H9 (cell line): ENCODE measurements at regions not wholly inside any gene's neighbourhood (a gene's known extent, or its start where the extent isn't known, plus 50 kb on each side); places are given as distances from the start of the nearest gene placed in this dataset.

Experiments used
- DNase-seq: peaks from one replicate; pipeline ENCODE4 v3.0.0-alpha.2; 2017
- H2AFZ ChIP-seq: one replicate; pipeline ENCODE4 v1.6.1; 2013; ENCODE audit warnings: mild to moderate bottlenecking, low read length, control low read depth, moderate library complexity
- H2AK5ac ChIP-seq: 2 replicates; pipeline ENCODE4 v1.6.1; 2013; ENCODE audit warnings: low read length, control low read depth, mixed read lengths; ENCODE audit not compliant: insufficient read length
- H2BK120ac ChIP-seq: one replicate; pipeline ENCODE4 v1.6.1; 2013; ENCODE audit warnings: low read depth, mild to moderate bottlenecking, low read length, control low read depth, inconsistent platforms; ENCODE audit not compliant: poor library complexity, severe bottlenecking
- H2BK12ac ChIP-seq: 2 replicates; pipeline ENCODE4 v1.6.1; 2013; ENCODE audit warnings: low read length, control low read depth, mixed read lengths, low read depth; ENCODE audit not compliant: insufficient read length
- H2BK15ac ChIP-seq: 2 replicates; pipeline ENCODE4 v1.6.1; 2013; ENCODE audit warnings: low read depth, low read length, control low read depth
- H2BK20ac ChIP-seq: one replicate; pipeline ENCODE4 v1.6.1; 2013; ENCODE audit warnings: low read depth, mild to moderate bottlenecking, low read length, control low read depth, inconsistent platforms; ENCODE audit not compliant: poor library complexity, severe bottlenecking
- H2BK5ac ChIP-seq: 2 replicates; pipeline ENCODE4 v1.6.1; 2013; ENCODE audit warnings: low read length, control low read depth, mixed read lengths; ENCODE audit not compliant: insufficient read length
- H3K14ac ChIP-seq: 2 replicates; pipeline ENCODE4 v1.6.1; 2013; ENCODE audit warnings: low read length, control low read depth; ENCODE audit not compliant: insufficient read depth
- H3K18ac ChIP-seq: 2 replicates; pipeline ENCODE4 v1.6.1; 2013; ENCODE audit warnings: low read depth, mild to moderate bottlenecking, mixed read lengths, low read length, control low read depth; ENCODE audit not compliant: insufficient read length
- H3K23ac ChIP-seq: 2 replicates; pipeline ENCODE4 v1.6.1; 2013; ENCODE audit warnings: low read length, control low read depth, mixed read lengths, low read depth; ENCODE audit not compliant: insufficient read length
- H3K23me2 ChIP-seq: 2 replicates; pipeline ENCODE4 v1.6.1; 2013; ENCODE audit warnings: low read depth, mild to moderate bottlenecking, mixed read lengths, low read length, control low read depth; ENCODE audit not compliant: insufficient read length, poor library complexity, severe bottlenecking
- H3K27ac ChIP-seq: 2 replicates; pipeline ENCODE4 v1.5.1; 2013; ENCODE audit warnings: low read length, control low read depth, mixed read lengths, low read depth; ENCODE audit not compliant: insufficient read length
- H3K27me3 ChIP-seq: 2 replicates; pipeline ENCODE4 v1.6.1; 2013; ENCODE audit warnings: low read length, control low read depth, inconsistent platforms; ENCODE audit not compliant: insufficient read depth
- H3K4ac ChIP-seq: 2 replicates; pipeline ENCODE4 v1.6.1; 2013; ENCODE audit warnings: low read depth, mild to moderate bottlenecking, control low read depth, inconsistent platforms, low read length, moderate library complexity
- H3K4me1 ChIP-seq: 2 replicates; pipeline ENCODE4 v1.6.1; 2013; ENCODE audit warnings: low read length, control low read depth, inconsistent platforms; ENCODE audit not compliant: insufficient read depth
- H3K4me2 ChIP-seq: 2 replicates; pipeline ENCODE4 v1.6.1; 2013; ENCODE audit warnings: low read length, control low read depth, mixed read lengths; ENCODE audit not compliant: insufficient read length, insufficient read depth
- H3K56ac ChIP-seq: 2 replicates; pipeline ENCODE4 v1.6.1; 2013; ENCODE audit warnings: low read depth, mild to moderate bottlenecking, mixed read lengths, low read length, control low read depth; ENCODE audit not compliant: insufficient read length
- H3K79me1 ChIP-seq: 2 replicates; pipeline ENCODE4 v1.6.1; 2013; ENCODE audit warnings: low read depth, mild to moderate bottlenecking, moderate library complexity, low read length, control low read depth, inconsistent platforms; ENCODE audit not compliant: insufficient read depth, poor library complexity, severe bottlenecking
- H3K79me2 ChIP-seq: 2 replicates; pipeline ENCODE4 v1.6.1; 2013; ENCODE audit warnings: low read length, control low read depth, inconsistent platforms; ENCODE audit not compliant: insufficient read depth
- H3K9ac ChIP-seq: 2 replicates; pipeline ENCODE4 v1.6.1; 2013; ENCODE audit warnings: low read length, control low read depth, mixed read lengths; ENCODE audit not compliant: insufficient read length; ENCODE audit errors: extremely low read depth
- H3K9me3 ChIP-seq: one replicate; pipeline ENCODE4 v1.6.1; 2013; ENCODE audit warnings: low read depth, low read length, inconsistent platforms; ENCODE audit not compliant: control insufficient read depth
- H3T11ph ChIP-seq: one replicate; pipeline ENCODE4 v1.6.1; 2013; ENCODE audit warnings: mild to moderate bottlenecking, low read length, control low read depth, inconsistent platforms
- H4K20me1 ChIP-seq: one replicate; pipeline ENCODE4 v1.6.1; 2013; ENCODE audit not compliant: control insufficient read depth, insufficient read length, insufficient read depth
- H4K5ac ChIP-seq: 2 replicates; pipeline ENCODE4 v1.6.1; 2013; ENCODE audit warnings: low read depth, mild to moderate bottlenecking, mixed read lengths, low read length, control low read depth; ENCODE audit not compliant: insufficient read length
- H4K8ac ChIP-seq: replicated peaks from 2 replicates; pipeline ENCODE4 v1.6.1; 2013; ENCODE audit warnings: low read length, control low read depth, mixed read lengths, low read depth; ENCODE audit not compliant: insufficient read length
- H4K91ac ChIP-seq: 2 replicates; pipeline ENCODE4 v1.6.1; 2013; ENCODE audit warnings: low read depth, mild to moderate bottlenecking, moderate library complexity, mixed read lengths, low read length, control low read depth; ENCODE audit not compliant: insufficient read length
- H3K27ac Mint-ChIP-seq, 3 experiments: 2 replicates in 2 of 3; 3 replicates in 1 of 3; pipeline ENCODE4 v1.8.0; 2020 to 2021; ENCODE audit warnings: mixed read lengths in 3 of 3, mild to moderate bottlenecking in 1 of 3, moderate library complexity in 1 of 3
- H3K27me3 Mint-ChIP-seq: 2 replicates; pipeline ENCODE4 v1.8.0; 2021; ENCODE audit warnings: low read depth, mild to moderate bottlenecking, moderate library complexity, mixed read lengths
- H3K36me3 Mint-ChIP-seq, 3 experiments: 2 replicates in 2 of 3; 3 replicates in 1 of 3; pipeline ENCODE4 v1.8.0; 2020 to 2021; ENCODE audit warnings: low read depth in 3 of 3, mixed read lengths in 3 of 3; ENCODE audit not compliant: insufficient read depth in 1 of 3
- H3K4me1 Mint-ChIP-seq, 2 experiments: 2 replicates each; pipeline ENCODE4 v1.8.0; 2020; ENCODE audit warnings: mixed read lengths in 2 of 2
- H3K4me3 Mint-ChIP-seq, 2 experiments: 2 replicates in 1 of 2; 3 replicates in 1 of 2; pipeline ENCODE4 v1.8.0; 2020 to 2021; ENCODE audit warnings: mild to moderate bottlenecking in 2 of 2, mixed read lengths in 2 of 2, moderate library complexity in 1 of 2
- H3K9me3 Mint-ChIP-seq, 2 experiments: 2 replicates in 1 of 2; 3 replicates in 1 of 2; pipeline ENCODE4 v1.8.0; 2020; ENCODE audit warnings: mild to moderate bottlenecking in 2 of 2, mixed read lengths in 2 of 2, moderate library complexity in 1 of 2
- WGBS: extraction: QIAGEN DNeasy Blood & Tissue Kit; methylation state at CpG from one replicate; pipeline ENCODE4 v1.1.7; 2013; ENCODE audit warnings: missing lambda C conversion rate, low lambda C conversion rate, mixed read lengths; ENCODE audit not compliant: insufficient read length; ENCODE audit errors: extremely low coverage; 5-methylcytosine and 5-hydroxymethylcytosine counted together
- TF ChIP-seq, protein P1 (sequence below): fragments of 200-600 bp; sonication (generic); conservative IDR thresholded peaks from 3 replicates; pipeline ENCODE4 v1.8.0; 2021; ENCODE audit warnings: antibody characterized with exemption, mild to moderate bottlenecking

DNA sequence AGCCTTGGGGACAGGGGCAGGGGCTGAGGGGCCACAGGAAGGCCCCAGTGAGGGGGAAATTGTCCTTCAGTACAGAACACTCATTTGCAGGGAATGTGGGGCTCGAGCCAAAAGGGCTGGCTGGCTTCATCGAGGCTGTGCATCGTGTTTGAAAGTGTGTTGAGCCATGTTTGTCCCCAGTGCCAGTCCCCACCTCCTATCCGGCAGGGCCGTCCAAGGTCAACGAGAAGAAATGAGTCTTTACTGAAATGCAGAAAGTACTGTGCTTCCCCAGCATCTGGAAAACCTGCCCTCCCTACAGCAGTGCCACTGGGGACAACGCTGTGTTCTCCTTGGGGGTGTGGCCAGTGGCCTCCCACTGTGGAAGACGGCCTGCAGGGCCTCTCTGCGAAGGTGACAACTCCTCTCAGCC is 214.1 kb downstream of the KLF6 start:
- Mint-ChIP-seq H3K27ac (no peak overlapping the region), H3K4me3 (no peak overlapping the region), H3K4me1 (peaks cover 14 to 16% of the 10 kb centered on the region in 2 experiments), H3K36me3 (no peaks in the 10 kb centered on the region; a peak in 1 of 7 replicates), H3K9me3 (no peaks in the 10 kb centered on the region), H3K27me3 (peaks cover 5% of the 10 kb centered on the region)
- TF ChIP-seq, protein P1, sequence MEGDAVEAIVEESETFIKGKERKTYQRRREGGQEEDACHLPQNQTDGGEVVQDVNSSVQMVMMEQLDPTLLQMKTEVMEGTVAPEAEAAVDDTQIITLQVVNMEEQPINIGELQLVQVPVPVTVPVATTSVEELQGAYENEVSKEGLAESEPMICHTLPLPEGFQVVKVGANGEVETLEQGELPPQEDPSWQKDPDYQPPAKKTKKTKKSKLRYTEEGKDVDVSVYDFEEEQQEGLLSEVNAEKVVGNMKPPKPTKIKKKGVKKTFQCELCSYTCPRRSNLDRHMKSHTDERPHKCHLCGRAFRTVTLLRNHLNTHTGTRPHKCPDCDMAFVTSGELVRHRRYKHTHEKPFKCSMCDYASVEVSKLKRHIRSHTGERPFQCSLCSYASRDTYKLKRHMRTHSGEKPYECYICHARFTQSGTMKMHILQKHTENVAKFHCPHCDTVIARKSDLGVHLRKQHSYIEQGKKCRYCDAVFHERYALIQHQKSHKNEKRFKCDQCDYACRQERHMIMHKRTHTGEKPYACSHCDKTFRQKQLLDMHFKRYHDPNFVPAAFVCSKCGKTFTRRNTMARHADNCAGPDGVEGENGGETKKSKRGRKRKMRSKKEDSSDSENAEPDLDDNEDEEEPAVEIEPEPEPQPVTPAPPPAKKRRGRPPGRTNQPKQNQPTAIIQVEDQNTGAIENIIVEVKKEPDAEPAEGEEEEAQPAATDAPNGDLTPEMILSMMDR: no peak
- no peak overlapping the region for H2AK5ac ChIP-seq
- H2BK12ac ChIP-seq: no peak overlapping the region
- H2BK15ac ChIP-seq: no peak overlapping the region; the same call in 1 of the 2 replicates
- no peak overlapping the region for H4K8ac ChIP-seq
- no peak overlapping the region for H4K5ac ChIP-seq
- H3K9ac ChIP-seq: no peak overlapping the region
- H3K23ac ChIP-seq: no peak overlapping the region
- no peak overlapping the region for H2BK120ac ChIP-seq
- H3K27me3 ChIP-seq: no peaks in the 10 kb centered on the region
- no peak overlapping the region for H2AFZ ChIP-seq
- H4K91ac ChIP-seq: no peak overlapping the region
- no peak overlapping the region for H2BK20ac ChIP-seq
- H4K20me1 ChIP-seq: no peaks in the 10 kb centered on the region
- H3K23me2 ChIP-seq: no peaks in the 10 kb centered on the region
- H2BK5ac ChIP-seq: no peak overlapping the region
- no peaks in the 10 kb centered on the region for H3K79me1 ChIP-seq
- no peak overlapping the region for H3T11ph ChIP-seq
- no peak overlapping the region for H3K4me2 ChIP-seq
- H3K56ac ChIP-seq: no peak overlapping the region
- no peak for DNase-seq
- no peak overlapping the region for H3K4ac ChIP-seq
- H3K27ac ChIP-seq: no peak overlapping the region
- no peak overlapping the region for H3K18ac ChIP-seq
- no peaks in the 10 kb centered on the region for H3K9me3 ChIP-seq
- H3K4me1 ChIP-seq: 0 out of 2 replicates have a peak, but pooled peaks cover 4% of the 10 kb centered on the region
- H3K14ac ChIP-seq: no peak overlapping the region; the same call in 1 of the 2 replicates
- WGBS: no CpG with 5 or more reads among the region's 9 CpGs
- no peaks in the 10 kb centered on the region for H3K79me2 ChIP-seq
